ENCODE measurements at regions not wholly inside any gene's neighbourhood (a gene's known extent, or its start where the extent isn't known, plus 50 kb on each side); places are given as distances from the start of the nearest gene placed in this dataset.

- no peak for DNase-seq (ENCODE audit: low spot score)
- no peak overlapping the region for H3K27ac Mint-ChIP-seq
- no peaks in the 10 kb centered on the region for H3K36me3 Mint-ChIP-seq
- ChIA-PET POLR2A (no interaction called here), CTCF (no interaction called here)
- peaks cover 94% of the 10 kb centered on the region for H3K4me1 Mint-ChIP-seq
- TF ChIP-seq RELA (CRISPR knock-in tag; IDR thresholded peaks at IDR 0.05; ENCODE audit: borderline replicate concordance) (no peak), ZSCAN18 (CRISPR knock-in tag; IDR thresholded peaks at IDR 0.05) (no peak), HMGXB4 (CRISPR knock-in tag; IDR thresholded peaks at IDR 0.05) (no peak), NFYB (CRISPR knock-in tag; conservative IDR thresholded peaks at IDR 0.05; ENCODE audit: low read depth) (no peak), TP53 (CRISPR knock-in tag; IDR thresholded peaks at IDR 0.05) (no peak), JUN (CRISPR knock-in tag; IDR thresholded peaks at IDR 0.05) (no peak), PRDM15 (CRISPR knock-in tag; IDR thresholded peaks at IDR 0.05) (no peak), CBFB (CRISPR knock-in tag; IDR thresholded peaks at IDR 0.05; ENCODE audit: low read depth) (no peak), ZNF423 (CRISPR knock-in tag; IDR thresholded peaks at IDR 0.05) (no peak), ZNF232 (CRISPR knock-in tag; IDR thresholded peaks at IDR 0.05) (no peak)
- TF ChIP-seq, protein P1, sequence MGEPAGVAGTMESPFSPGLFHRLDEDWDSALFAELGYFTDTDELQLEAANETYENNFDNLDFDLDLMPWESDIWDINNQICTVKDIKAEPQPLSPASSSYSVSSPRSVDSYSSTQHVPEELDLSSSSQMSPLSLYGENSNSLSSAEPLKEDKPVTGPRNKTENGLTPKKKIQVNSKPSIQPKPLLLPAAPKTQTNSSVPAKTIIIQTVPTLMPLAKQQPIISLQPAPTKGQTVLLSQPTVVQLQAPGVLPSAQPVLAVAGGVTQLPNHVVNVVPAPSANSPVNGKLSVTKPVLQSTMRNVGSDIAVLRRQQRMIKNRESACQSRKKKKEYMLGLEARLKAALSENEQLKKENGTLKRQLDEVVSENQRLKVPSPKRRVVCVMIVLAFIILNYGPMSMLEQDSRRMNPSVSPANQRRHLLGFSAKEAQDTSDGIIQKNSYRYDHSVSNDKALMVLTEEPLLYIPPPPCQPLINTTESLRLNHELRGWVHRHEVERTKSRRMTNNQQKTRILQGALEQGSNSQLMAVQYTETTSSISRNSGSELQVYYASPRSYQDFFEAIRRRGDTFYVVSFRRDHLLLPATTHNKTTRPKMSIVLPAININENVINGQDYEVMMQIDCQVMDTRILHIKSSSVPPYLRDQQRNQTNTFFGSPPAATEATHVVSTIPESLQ (CRISPR knock-in tag; IDR thresholded peaks at IDR 0.05), result no peak
- TF ChIP-seq, protein P2, sequence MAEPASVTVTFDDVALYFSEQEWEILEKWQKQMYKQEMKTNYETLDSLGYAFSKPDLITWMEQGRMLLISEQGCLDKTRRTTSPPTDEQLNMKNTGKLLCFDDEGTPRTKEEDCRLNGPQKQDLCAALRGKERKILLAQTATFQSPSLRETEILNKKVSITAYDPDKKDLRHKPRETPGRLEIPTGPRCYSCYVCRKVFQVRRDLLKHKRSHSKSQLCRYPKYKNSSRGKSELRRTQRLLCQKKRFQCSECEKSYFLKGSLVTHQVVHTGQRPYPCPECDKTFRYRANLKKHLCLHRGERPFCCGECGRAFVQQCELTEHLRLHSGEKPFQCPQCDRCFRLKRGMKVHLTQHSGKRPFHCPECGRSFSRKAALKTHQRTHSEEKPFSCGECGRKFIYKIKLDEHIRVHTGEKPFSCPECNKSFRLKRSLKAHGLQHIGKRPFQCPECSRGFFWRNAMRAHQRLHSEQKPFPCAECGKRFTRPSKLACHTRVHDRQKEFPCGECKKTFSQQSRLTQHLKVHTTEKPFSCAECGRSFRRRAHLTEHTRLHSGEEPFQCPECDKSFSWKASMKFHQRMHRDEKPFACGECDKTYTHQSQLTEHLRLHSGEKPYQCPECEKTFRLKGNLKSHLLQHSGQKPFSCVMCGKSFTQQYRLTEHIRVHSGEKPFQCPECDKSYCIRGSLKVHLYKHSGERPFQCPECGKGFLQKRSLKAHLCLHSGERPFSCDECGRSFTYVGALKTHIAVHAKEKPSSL (CRISPR knock-in tag; conservative IDR thresholded peaks at IDR 0.05), result no peak
- TF ChIP-seq, protein P3, sequence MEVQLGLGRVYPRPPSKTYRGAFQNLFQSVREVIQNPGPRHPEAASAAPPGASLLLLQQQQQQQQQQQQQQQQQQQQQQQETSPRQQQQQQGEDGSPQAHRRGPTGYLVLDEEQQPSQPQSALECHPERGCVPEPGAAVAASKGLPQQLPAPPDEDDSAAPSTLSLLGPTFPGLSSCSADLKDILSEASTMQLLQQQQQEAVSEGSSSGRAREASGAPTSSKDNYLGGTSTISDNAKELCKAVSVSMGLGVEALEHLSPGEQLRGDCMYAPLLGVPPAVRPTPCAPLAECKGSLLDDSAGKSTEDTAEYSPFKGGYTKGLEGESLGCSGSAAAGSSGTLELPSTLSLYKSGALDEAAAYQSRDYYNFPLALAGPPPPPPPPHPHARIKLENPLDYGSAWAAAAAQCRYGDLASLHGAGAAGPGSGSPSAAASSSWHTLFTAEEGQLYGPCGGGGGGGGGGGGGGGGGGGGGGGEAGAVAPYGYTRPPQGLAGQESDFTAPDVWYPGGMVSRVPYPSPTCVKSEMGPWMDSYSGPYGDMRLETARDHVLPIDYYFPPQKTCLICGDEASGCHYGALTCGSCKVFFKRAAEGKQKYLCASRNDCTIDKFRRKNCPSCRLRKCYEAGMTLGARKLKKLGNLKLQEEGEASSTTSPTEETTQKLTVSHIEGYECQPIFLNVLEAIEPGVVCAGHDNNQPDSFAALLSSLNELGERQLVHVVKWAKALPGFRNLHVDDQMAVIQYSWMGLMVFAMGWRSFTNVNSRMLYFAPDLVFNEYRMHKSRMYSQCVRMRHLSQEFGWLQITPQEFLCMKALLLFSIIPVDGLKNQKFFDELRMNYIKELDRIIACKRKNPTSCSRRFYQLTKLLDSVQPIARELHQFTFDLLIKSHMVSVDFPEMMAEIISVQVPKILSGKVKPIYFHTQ (CRISPR knock-in tag; IDR thresholded peaks at IDR 0.05), result no peak
- TF ChIP-seq, protein P4, sequence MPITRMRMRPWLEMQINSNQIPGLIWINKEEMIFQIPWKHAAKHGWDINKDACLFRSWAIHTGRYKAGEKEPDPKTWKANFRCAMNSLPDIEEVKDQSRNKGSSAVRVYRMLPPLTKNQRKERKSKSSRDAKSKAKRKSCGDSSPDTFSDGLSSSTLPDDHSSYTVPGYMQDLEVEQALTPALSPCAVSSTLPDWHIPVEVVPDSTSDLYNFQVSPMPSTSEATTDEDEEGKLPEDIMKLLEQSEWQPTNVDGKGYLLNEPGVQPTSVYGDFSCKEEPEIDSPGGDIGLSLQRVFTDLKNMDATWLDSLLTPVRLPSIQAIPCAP (CRISPR knock-in tag; IDR thresholded peaks at IDR 0.05), result no peak
- TF ChIP-seq, protein P5, sequence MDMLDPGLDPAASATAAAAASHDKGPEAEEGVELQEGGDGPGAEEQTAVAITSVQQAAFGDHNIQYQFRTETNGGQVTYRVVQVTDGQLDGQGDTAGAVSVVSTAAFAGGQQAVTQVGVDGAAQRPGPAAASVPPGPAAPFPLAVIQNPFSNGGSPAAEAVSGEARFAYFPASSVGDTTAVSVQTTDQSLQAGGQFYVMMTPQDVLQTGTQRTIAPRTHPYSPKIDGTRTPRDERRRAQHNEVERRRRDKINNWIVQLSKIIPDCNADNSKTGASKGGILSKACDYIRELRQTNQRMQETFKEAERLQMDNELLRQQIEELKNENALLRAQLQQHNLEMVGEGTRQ (CRISPR knock-in tag; IDR thresholded peaks at IDR 0.05), result no peak
- TF ChIP-seq, protein P6, sequence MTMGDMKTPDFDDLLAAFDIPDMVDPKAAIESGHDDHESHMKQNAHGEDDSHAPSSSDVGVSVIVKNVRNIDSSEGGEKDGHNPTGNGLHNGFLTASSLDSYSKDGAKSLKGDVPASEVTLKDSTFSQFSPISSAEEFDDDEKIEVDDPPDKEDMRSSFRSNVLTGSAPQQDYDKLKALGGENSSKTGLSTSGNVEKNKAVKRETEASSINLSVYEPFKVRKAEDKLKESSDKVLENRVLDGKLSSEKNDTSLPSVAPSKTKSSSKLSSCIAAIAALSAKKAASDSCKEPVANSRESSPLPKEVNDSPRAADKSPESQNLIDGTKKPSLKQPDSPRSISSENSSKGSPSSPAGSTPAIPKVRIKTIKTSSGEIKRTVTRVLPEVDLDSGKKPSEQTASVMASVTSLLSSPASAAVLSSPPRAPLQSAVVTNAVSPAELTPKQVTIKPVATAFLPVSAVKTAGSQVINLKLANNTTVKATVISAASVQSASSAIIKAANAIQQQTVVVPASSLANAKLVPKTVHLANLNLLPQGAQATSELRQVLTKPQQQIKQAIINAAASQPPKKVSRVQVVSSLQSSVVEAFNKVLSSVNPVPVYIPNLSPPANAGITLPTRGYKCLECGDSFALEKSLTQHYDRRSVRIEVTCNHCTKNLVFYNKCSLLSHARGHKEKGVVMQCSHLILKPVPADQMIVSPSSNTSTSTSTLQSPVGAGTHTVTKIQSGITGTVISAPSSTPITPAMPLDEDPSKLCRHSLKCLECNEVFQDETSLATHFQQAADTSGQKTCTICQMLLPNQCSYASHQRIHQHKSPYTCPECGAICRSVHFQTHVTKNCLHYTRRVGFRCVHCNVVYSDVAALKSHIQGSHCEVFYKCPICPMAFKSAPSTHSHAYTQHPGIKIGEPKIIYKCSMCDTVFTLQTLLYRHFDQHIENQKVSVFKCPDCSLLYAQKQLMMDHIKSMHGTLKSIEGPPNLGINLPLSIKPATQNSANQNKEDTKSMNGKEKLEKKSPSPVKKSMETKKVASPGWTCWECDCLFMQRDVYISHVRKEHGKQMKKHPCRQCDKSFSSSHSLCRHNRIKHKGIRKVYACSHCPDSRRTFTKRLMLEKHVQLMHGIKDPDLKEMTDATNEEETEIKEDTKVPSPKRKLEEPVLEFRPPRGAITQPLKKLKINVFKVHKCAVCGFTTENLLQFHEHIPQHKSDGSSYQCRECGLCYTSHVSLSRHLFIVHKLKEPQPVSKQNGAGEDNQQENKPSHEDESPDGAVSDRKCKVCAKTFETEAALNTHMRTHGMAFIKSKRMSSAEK (CRISPR knock-in tag; IDR thresholded peaks at IDR 0.05; ENCODE audit: borderline replicate concordance), result no peak
- H3K9me3 Mint-ChIP-seq, result no peaks in the 10 kb centered on the region
- peaks cover 27% of the 10 kb centered on the region for H3K27me3 Mint-ChIP-seq (ENCODE audit: low read depth)
- no peak overlapping the region for H3K4me3 Mint-ChIP-seq
- no peak for ATAC-seq
Measured at GRCh38 chr2:128641421-128642080, 322.9 kb upstream of the HS6ST1 start.
